Muscle of leg (tissue), 3 donors: ENCODE measurements at regions not wholly inside any gene's neighbourhood (a gene's known extent, or its start where the extent isn't known, plus 50 kb on each side); places are given as distances from the start of the nearest gene placed in this dataset.
"Not testable (repeated sequence)": the region's sequence is repeated elsewhere in the genome, so short reads cannot be mapped to it uniquely, and the experiment has no call there.

Experiments
- DNase-seq: peaks from one replicate; pipeline ENCODE4 v3.0.0; 2013
- H3K27ac ChIP-seq: one replicate; pipeline ENCODE4 v1.5.1; 2013; ENCODE audit warnings: mild to moderate bottlenecking, low read length, control low read depth
- H3K27me3 ChIP-seq: one replicate; pipeline ENCODE4 v1.6.1; 2013; ENCODE audit warnings: low read length; ENCODE audit not compliant: control insufficient read depth, insufficient read depth
- H3K36me3 ChIP-seq: one replicate; pipeline ENCODE4 v1.6.1; 2013; ENCODE audit warnings: low read length; ENCODE audit not compliant: control insufficient read depth, insufficient read depth
- H3K4me1 ChIP-seq: one replicate; pipeline ENCODE4 v1.6.1; 2013; ENCODE audit warnings: low read length; ENCODE audit not compliant: control insufficient read depth, insufficient read depth
- H3K4me3 ChIP-seq: one replicate; pipeline ENCODE4 v1.5.1; 2013; ENCODE audit warnings: low read length, control low read depth
- H3K9me3 ChIP-seq: replicated peaks from 2 replicates; pipeline ENCODE4 v1.6.1; 2013; ENCODE audit warnings: low read depth, low read length; ENCODE audit not compliant: control insufficient read depth
- WGBS: methylation state at CpG from one replicate; pipeline ENCODE4 v1.1.5; 2013; ENCODE audit warnings: missing lambda C conversion rate; ENCODE audit not compliant: insufficient coverage; 5-methylcytosine and 5-hydroxymethylcytosine counted together

DNA sequence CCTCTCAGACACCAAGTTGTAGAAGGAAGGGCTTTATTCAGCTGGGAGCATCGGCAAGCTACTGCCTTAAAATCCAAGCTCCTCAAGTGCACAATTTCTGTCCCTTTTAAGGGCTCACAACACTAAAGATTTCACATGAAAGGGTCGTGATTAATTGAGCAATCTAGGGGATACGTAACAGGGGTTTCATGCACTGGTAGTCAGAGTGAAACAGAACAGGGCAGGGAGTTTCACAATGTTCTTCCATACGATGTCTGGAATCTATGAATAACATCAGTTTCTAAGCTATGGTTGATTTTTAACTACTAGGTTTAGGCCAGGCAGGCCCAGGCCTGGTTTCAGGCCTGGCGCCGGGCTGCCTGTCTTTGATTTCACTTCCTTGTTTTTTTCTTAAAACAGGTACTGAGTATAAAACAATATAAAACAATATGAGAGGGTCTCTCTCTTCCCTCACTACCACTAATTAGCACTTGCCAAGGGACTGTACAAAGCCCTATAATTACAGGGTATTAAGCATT, 315.4 kb downstream of the NAF1 start:
- DNase-seq, H3K9me3 ChIP-seq, H3K4me3 ChIP-seq, H3K4me1 ChIP-seq, H3K36me3 ChIP-seq, H3K27me3 ChIP-seq, H3K27ac ChIP-seq: not testable (repeated sequence)
- WGBS = 80% methylated on average over 1 of the region's 6 CpGs

- no peaks in the 10 kb centered on the region for H3K9me3 ChIP-seq
- DNase-seq = peak; percentile 89
- no peaks in the 10 kb centered on the region for H3K4me1 ChIP-seq
Observed at GRCh38 chr4:162849937-162850336, 316.8 kb downstream of the NAF1 start.

GRCh38 chr4:162847945-162848549, 318.6 kb downstream of the NAF1 start:
- no peaks in the 10 kb centered on the region for H3K4me1 ChIP-seq
- no CpG with 5 or more reads among the region's 1 CpG for WGBS
- H3K4me3 ChIP-seq = no peak overlapping the region
- no peak for DNase-seq
- H3K27me3 ChIP-seq = no peaks in the 10 kb centered on the region
- H3K27ac ChIP-seq = no peak overlapping the region
- H3K9me3 ChIP-seq = no peaks in the 10 kb centered on the region
- H3K36me3 ChIP-seq = no peaks in the 10 kb centered on the region

More at GRCh38 chr4:162849937-162850336, 316.8 kb downstream of the NAF1 start:
- H3K27me3 ChIP-seq = no peaks in the 10 kb centered on the region
- H3K4me3 ChIP-seq = no peak overlapping the region
- no peak overlapping the region for H3K27ac ChIP-seq
- H3K36me3 ChIP-seq = no peaks in the 10 kb centered on the region

DNA sequence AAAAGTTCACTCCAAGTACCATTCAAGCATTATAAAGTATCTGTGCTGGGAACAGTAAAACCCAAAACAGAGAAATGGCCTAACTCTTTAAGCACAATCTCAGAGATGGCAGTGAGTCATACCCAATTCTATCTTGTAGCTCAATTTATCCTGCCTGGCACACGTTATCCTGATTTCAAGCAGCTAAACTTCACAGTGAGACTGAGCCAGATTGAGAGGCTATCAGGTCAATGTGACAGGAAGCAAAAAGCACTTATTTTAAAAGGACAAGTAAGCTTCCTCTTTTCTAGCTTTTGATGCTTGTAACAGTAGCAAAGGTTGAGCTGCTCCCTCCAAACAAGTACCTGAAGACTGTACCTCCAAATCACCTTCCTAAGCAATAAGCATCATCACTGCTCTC, 324.9 kb downstream of the NAF1 start:
- no peak overlapping the region for H3K27ac ChIP-seq
- H3K4me1 ChIP-seq = no peaks in the 10 kb centered on the region
- no peaks in the 10 kb centered on the region for H3K36me3 ChIP-seq
- no peak overlapping the region for H3K4me3 ChIP-seq
- H3K27me3 ChIP-seq = no peaks in the 10 kb centered on the region
- no CpG with 5 or more reads among the region's 1 CpG for WGBS
- DNase-seq = peak; percentile 35
- no peaks in the 10 kb centered on the region for H3K9me3 ChIP-seq

DNA sequence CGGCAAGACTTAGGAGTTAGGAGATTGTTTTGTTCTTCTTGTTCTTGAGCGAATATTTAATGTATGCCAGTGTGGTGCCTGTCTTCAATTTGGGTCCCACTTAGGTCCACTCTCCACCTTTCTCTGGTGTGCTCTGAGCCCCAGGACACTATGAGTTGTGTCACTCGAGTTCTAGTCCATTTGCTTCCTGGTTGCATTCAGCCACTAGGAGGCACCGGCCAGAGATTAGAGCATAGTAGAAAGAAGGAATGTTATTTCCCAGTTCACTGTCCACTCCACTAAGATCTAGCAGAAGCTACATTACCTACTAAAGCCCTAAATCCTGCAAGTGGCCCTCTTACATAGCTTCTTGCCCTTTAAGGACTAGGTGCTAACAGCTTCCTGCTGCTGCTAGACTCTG, 326.9 kb downstream of the NAF1 start:
- Histone ChIP-seq H3K27me3 (no peaks in the 10 kb centered on the region), H3K4me1 (no peaks in the 10 kb centered on the region), H3K9me3 (no peaks in the 10 kb centered on the region), H3K27ac (no peak overlapping the region), H3K4me3 (no peak overlapping the region), H3K36me3 (no peaks in the 10 kb centered on the region)
- no peak for DNase-seq
- WGBS = 100% methylated on average over 1 of the region's 4 CpGs

- Histone ChIP-seq H3K4me1 (no peaks in the 10 kb centered on the region), H3K27ac (no peak overlapping the region), H3K27me3 (no peaks in the 10 kb centered on the region), H3K36me3 (no peaks in the 10 kb centered on the region), H3K9me3 (no peaks in the 10 kb centered on the region), H3K4me3 (no peak overlapping the region)
- DNase-seq = no peak
- WGBS = no CpG with 5 or more reads among the region's 1 CpG
Observed at GRCh38 chr4:162838671-162839070, 328.0 kb downstream of the NAF1 start.

DNA sequence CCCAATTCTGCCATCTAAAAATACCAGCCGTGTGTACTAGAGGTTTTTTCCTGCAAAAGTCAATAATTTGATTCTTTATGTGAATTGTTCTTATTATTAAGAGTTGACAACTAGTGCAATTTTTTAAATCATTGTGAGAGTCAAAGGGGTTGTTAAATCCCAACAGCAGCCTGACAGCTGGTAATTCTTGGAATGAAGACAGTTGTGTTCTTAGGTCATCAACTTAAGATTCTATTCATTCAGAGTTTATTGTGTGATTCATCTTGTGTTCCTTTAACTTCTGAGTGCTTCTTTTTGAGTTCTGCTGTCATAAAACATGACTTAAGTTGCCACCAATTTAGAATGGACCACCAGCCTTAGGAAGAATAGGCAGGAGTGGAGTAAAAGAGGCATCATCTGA, 329.0 kb downstream of the NAF1 start:
- no peak overlapping the region for H3K4me3 ChIP-seq
- H3K27ac ChIP-seq = no peak overlapping the region
- H3K27me3 ChIP-seq = no peaks in the 10 kb centered on the region
- no peaks in the 10 kb centered on the region for H3K36me3 ChIP-seq
- WGBS = no CpG with 5 or more reads among the region's 1 CpG
- no peak for DNase-seq
- H3K9me3 ChIP-seq = no peaks in the 10 kb centered on the region
- H3K4me1 ChIP-seq = no peaks in the 10 kb centered on the region

GRCh38 chr4:162837241-162837640, 329.4 kb downstream of the NAF1 start:
- no peak overlapping the region for H3K4me3 ChIP-seq
- no peaks in the 10 kb centered on the region for H3K9me3 ChIP-seq
- no peaks in the 10 kb centered on the region for H3K36me3 ChIP-seq
- H3K4me1 ChIP-seq = no peaks in the 10 kb centered on the region
- no peak for DNase-seq
- no peak overlapping the region for H3K27ac ChIP-seq
- WGBS = no CpG with 5 or more reads among the region's 1 CpG
- no peaks in the 10 kb centered on the region for H3K27me3 ChIP-seq

GRCh38 chr4:162836773-162837172, 329.9 kb downstream of the NAF1 start:
- H3K27ac ChIP-seq = no peak overlapping the region
- H3K27me3 ChIP-seq = no peaks in the 10 kb centered on the region
- WGBS = no CpG with 5 or more reads among the region's 2 CpGs
- H3K36me3 ChIP-seq = no peaks in the 10 kb centered on the region
- no peaks in the 10 kb centered on the region for H3K9me3 ChIP-seq
- no peaks in the 10 kb centered on the region for H3K4me1 ChIP-seq
- no peak for DNase-seq
- H3K4me3 ChIP-seq = no peak overlapping the region

- H3K27ac ChIP-seq, H3K9me3 ChIP-seq, H3K4me1 ChIP-seq, H3K4me3 ChIP-seq, H3K27me3 ChIP-seq, DNase-seq, H3K36me3 ChIP-seq: not testable (repeated sequence)
- 92% methylated on average over 6 of the region's 6 CpGs for WGBS
Observed at GRCh38 chr4:162836258-162836657, 330.4 kb downstream of the NAF1 start.

GRCh38 chr4:162830899-162831298, 335.8 kb downstream of the NAF1 start:
- no peak for DNase-seq
- no peaks in the 10 kb centered on the region for H3K36me3 ChIP-seq
- H3K27ac ChIP-seq = no peak overlapping the region
- H3K4me1 ChIP-seq = no peaks in the 10 kb centered on the region
- no peak overlapping the region for H3K4me3 ChIP-seq
- H3K27me3 ChIP-seq = no peaks in the 10 kb centered on the region
- WGBS = no CpG with 5 or more reads among the region's 3 CpGs
- no peaks in the 10 kb centered on the region for H3K9me3 ChIP-seq
